Natural killer cell (primary cell): ENCODE measurements at regions not wholly inside any gene's neighbourhood (a gene's known extent, or its start where the extent isn't known, plus 50 kb on each side); places are given as distances from the start of the nearest gene placed in this dataset.

Experiments used
- ATAC-seq, 3 donors: fragments of 150-1000 bp in 2 of 3; fragments of 200-7000 bp in 1 of 3; cut with Tn5 transposase; 1 replicate in 1 of 3; 2 replicates in 2 of 3; pipeline ENCODE4 v1.10.0; 2021; ENCODE audit warnings: mild to moderate bottlenecking in 2 of 3, moderate library complexity in 2 of 3
- DNase-seq, 2 donors: peaks; one replicate each; pipeline versions ENCODE4 v3.0.0 to v3.0.0-alpha.2; 2013 to 2021; ENCODE audit warnings: mixed read lengths in 1 of 2
- H3K27ac ChIP-seq: one replicate; pipeline ENCODE4 v1.5.1; 2013; ENCODE audit warnings: mild to moderate bottlenecking, low read length
- H3K27me3 ChIP-seq: one replicate; pipeline ENCODE4 v1.6.1; 2013; ENCODE audit warnings: low read length; ENCODE audit not compliant: control insufficient read depth, insufficient read depth
- H3K36me3 ChIP-seq: one replicate; pipeline ENCODE4 v1.6.1; 2013; ENCODE audit warnings: low read length; ENCODE audit not compliant: control insufficient read depth, insufficient read depth
- H3K4me1 ChIP-seq: one replicate; pipeline ENCODE4 v1.6.1; 2013; ENCODE audit warnings: low read length; ENCODE audit not compliant: control insufficient read depth, insufficient read depth
- H3K4me3 ChIP-seq: one replicate; pipeline ENCODE4 v1.5.1; 2013; ENCODE audit warnings: low read length
- H3K9me3 ChIP-seq: one replicate; pipeline ENCODE4 v1.6.1; 2013; ENCODE audit warnings: low read length; ENCODE audit not compliant: control insufficient read depth, insufficient read depth
- H3K27ac Mint-ChIP-seq, 2 donors: one replicate each; pipeline ENCODE4 v1.8.0; 2022; ENCODE audit warnings: mild to moderate bottlenecking in 2 of 2, mixed read lengths in 2 of 2, moderate library complexity in 1 of 2
- H3K27me3 Mint-ChIP-seq, 2 donors: one replicate each; pipeline ENCODE4 v1.8.0; 2022; ENCODE audit warnings: low read depth in 2 of 2, mixed read lengths in 2 of 2
- H3K36me3 Mint-ChIP-seq: one replicate; pipeline ENCODE4 v1.8.0; 2022; ENCODE audit warnings: mixed read lengths
- H3K4me1 Mint-ChIP-seq, 2 donors: one replicate each; pipeline ENCODE4 v1.8.0; 2022; ENCODE audit warnings: mixed read lengths in 2 of 2
- H3K4me3 Mint-ChIP-seq: one replicate; pipeline ENCODE4 v1.8.0; 2022; ENCODE audit warnings: mild to moderate bottlenecking, moderate library complexity, mixed read lengths
- H3K9me3 Mint-ChIP-seq, 2 donors: one replicate each; pipeline ENCODE4 v1.8.0; 2022; ENCODE audit warnings: mixed read lengths in 2 of 2
- WGBS: methylation state at CpG from one replicate; pipeline ENCODE4 v1.1.7; 2013; ENCODE audit warnings: missing lambda C conversion rate; ENCODE audit not compliant: insufficient coverage; 5-methylcytosine and 5-hydroxymethylcytosine counted together
- intact Hi-C: fragments of 100-400 bp; cut with micrococcal nuclease; formaldehyde crosslinking; loops from one replicate; pipeline ENCODE4 v1.14.2; 2022
- TF ChIP-seq, protein P1 (sequence below): fragments of 200-600 bp; IDR thresholded peaks from one replicate; pipeline ENCODE4 v1.8.0; 2022; ENCODE audit warnings: antibody characterized with exemption

DNA sequence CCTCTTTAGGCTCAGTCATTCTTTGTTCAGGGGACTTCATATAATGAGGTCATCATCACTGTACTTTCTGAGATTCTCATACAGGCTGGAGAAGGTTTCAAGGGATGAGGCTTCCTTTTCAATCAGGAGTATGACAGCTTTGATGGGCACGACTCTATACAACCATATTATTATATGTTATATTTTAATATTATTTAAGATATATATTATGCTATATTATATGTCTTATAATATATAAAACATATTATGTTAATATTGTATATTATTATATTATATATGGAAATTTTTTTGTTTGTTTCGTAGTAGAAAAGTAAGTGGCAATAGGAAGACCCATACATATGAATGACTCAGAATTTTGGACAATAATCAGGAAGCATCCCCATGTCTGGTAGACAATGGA is 78.0 kb upstream of the GATA6 start:
- H3K27me3 Mint-ChIP-seq: peaks cover 0 to 15% of the 10 kb centered on the region in 2 donors
- H3K4me1 Mint-ChIP-seq: no peaks in the 10 kb centered on the region
- H3K36me3 ChIP-seq: no peaks in the 10 kb centered on the region
- H3K9me3 Mint-ChIP-seq: no peaks in the 10 kb centered on the region
- intact Hi-C loops: no loop called here
- H3K36me3 Mint-ChIP-seq: no peaks in the 10 kb centered on the region
- TF ChIP-seq, protein P1, sequence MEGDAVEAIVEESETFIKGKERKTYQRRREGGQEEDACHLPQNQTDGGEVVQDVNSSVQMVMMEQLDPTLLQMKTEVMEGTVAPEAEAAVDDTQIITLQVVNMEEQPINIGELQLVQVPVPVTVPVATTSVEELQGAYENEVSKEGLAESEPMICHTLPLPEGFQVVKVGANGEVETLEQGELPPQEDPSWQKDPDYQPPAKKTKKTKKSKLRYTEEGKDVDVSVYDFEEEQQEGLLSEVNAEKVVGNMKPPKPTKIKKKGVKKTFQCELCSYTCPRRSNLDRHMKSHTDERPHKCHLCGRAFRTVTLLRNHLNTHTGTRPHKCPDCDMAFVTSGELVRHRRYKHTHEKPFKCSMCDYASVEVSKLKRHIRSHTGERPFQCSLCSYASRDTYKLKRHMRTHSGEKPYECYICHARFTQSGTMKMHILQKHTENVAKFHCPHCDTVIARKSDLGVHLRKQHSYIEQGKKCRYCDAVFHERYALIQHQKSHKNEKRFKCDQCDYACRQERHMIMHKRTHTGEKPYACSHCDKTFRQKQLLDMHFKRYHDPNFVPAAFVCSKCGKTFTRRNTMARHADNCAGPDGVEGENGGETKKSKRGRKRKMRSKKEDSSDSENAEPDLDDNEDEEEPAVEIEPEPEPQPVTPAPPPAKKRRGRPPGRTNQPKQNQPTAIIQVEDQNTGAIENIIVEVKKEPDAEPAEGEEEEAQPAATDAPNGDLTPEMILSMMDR: no peak
- ATAC-seq (no peak), DNase-seq (no peak)
- no CpG with 5 or more reads among the region's 2 CpGs for WGBS
- H3K4me1 ChIP-seq: no peaks in the 10 kb centered on the region
- H3K27me3 ChIP-seq: no peaks in the 10 kb centered on the region
- no peak overlapping the region for H3K4me3 ChIP-seq
- H3K4me3 Mint-ChIP-seq: no peak overlapping the region
- H3K27ac Mint-ChIP-seq: no peak overlapping the region
- no peaks in the 10 kb centered on the region for H3K9me3 ChIP-seq
- no peak overlapping the region for H3K27ac ChIP-seq

DNA sequence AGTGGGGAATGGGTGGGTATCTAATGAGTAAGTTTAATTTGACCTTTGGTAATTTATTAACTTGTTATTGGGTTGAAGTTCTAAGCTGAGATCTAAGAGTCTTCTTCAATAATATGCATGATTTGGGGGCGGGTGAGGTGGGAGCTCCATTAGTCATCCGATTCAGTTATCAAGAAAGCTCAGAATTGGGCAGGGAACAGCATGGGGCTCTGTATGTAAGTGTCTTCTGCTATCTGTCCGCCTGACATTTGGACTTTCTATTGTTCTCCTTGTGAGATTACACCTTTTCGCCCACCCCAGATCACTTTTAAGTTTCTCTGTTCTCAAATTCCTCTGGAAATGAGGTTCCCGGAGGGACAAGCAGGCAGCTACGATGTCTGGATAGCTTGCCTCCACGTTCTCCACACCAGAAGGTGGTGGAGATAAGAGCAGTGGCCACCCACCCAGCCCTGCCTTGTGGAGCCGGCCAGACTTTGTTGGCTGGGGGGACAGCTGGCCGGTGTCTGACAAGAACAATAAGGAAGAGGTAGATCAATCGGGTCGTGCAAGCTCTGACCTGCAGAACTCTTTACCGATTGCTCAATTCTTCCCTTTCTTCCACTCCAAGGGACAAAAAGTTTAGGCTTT is 75.5 kb upstream of the GATA6 start:
- Histone ChIP-seq H3K4me1 (no peaks in the 10 kb centered on the region), H3K9me3 (no peaks in the 10 kb centered on the region), H3K36me3 (no peaks in the 10 kb centered on the region), H3K27me3 (no peaks in the 10 kb centered on the region), H3K27ac (no peak overlapping the region), H3K4me3 (no peak overlapping the region)
- DNase-seq: no peak
- no peaks in the 10 kb centered on the region for H3K9me3 Mint-ChIP-seq
- 55% methylated on average over 11 of the region's 12 CpGs for WGBS
- H3K4me3 Mint-ChIP-seq: no peak overlapping the region
- H3K27ac Mint-ChIP-seq: no peak overlapping the region
- intact Hi-C loops: no loop called here
- no peak for ATAC-seq
- no peaks in the 10 kb centered on the region for H3K4me1 Mint-ChIP-seq
- H3K27me3 Mint-ChIP-seq: peaks cover 0 to 15% of the 10 kb centered on the region in 2 donors
- TF ChIP-seq, protein P1: no peak
- H3K36me3 Mint-ChIP-seq: no peaks in the 10 kb centered on the region

DNA sequence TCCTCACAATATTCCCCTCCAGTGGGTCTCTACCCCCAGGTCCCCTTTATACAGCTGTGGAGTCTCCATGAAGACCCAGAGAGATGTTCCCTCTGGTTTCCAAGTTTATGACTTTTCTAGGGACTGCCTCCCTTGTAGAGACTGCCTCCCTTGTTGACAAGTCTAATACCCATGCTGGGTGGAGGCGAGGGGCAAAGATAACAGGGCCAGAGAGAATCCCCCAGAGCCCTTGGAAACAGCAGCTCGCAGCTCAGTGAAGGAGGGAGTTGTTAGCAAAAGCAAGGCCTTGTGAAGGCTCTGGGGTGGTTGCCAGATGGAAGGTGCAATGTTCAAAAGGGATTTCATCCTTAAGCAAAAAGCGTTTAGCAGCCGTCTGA is 75.0 kb upstream of the GATA6 start:
- no peak overlapping the region for H3K27ac Mint-ChIP-seq
- H3K4me3 Mint-ChIP-seq: no peak overlapping the region
- no peaks in the 10 kb centered on the region for H3K36me3 Mint-ChIP-seq
- DNase-seq (no peak), ATAC-seq (no peak)
- Histone ChIP-seq H3K27me3 (no peaks in the 10 kb centered on the region), H3K4me3 (no peak overlapping the region), H3K9me3 (no peaks in the 10 kb centered on the region), H3K36me3 (no peaks in the 10 kb centered on the region), H3K27ac (no peak overlapping the region), H3K4me1 (no peaks in the 10 kb centered on the region)
- peaks cover 0 to 15% of the 10 kb centered on the region in 2 donors for H3K27me3 Mint-ChIP-seq
- no peaks in the 10 kb centered on the region for H3K4me1 Mint-ChIP-seq
- intact Hi-C loops: no loop called here
- WGBS: 52% methylated on average over 4 of the region's 4 CpGs
- H3K9me3 Mint-ChIP-seq: no peaks in the 10 kb centered on the region
- TF ChIP-seq, protein P1: no peak

DNA sequence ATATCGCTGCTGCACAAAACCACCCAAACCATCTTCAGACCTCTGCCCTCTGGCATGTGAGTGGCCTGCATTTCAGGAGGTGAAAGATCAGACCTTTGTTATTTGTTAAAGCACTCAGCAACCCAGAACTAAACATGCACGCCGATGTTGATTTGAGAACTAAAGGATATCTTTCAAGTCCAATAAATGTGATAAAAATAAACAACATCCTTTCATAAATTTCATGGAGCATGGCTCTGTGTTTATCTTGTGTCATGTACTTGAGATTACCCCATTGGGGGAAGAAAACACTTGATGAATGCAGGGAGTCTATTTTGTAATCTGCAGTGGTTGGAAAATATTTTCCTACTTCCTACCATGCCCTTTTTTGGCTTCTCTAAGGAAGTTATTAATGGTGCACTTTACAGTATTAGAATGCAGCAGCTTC is 70.8 kb upstream of the GATA6 start:
- Histone ChIP-seq H3K9me3 (no peaks in the 10 kb centered on the region), H3K4me3 (no peak overlapping the region), H3K27ac (no peak overlapping the region), H3K27me3 (no peaks in the 10 kb centered on the region), H3K36me3 (no peaks in the 10 kb centered on the region), H3K4me1 (no peaks in the 10 kb centered on the region)
- Mint-ChIP-seq H3K4me3 (no peak overlapping the region), H3K27ac (no peak overlapping the region), H3K36me3 (no peaks in the 10 kb centered on the region), H3K27me3 (peaks cover 5 to 11% of the 10 kb centered on the region in 2 donors), H3K9me3 (no peaks in the 10 kb centered on the region), H3K4me1 (peaks cover 9 to 10% of the 10 kb centered on the region in 2 donors)
- DNase-seq (no peak), ATAC-seq (no peak)
- TF ChIP-seq, protein P1: no peak
- 77% methylated on average over 1 of the region's 3 CpGs for WGBS
- intact Hi-C loops: no loop called here
